Ishikawa (cell line): ENCODE measurements at regions not wholly inside any gene's neighbourhood (a gene's known extent, or its start where the extent isn't known, plus 50 kb on each side); places are given as distances from the start of the nearest gene placed in this dataset.

Experiments used
- CEBPB ChIP-seq: IDR thresholded peaks from 2 replicates; pipeline ENCODE4 v1.6.1; 2012
- CREB1 ChIP-seq: IDR thresholded peaks from 2 replicates; pipeline ENCODE4 v1.6.1; 2012; ENCODE audit warnings: low read depth
- EGR1 ChIP-seq: IDR thresholded peaks from 2 replicates; pipeline ENCODE4 v1.6.1; 2012
- EP300 ChIP-seq: IDR thresholded peaks from 2 replicates; pipeline ENCODE4 v1.6.1; 2012; ENCODE audit warnings: borderline replicate concordance
- FOXM1 ChIP-seq: IDR thresholded peaks from 2 replicates; pipeline ENCODE4 v1.6.1; 2012; ENCODE audit warnings: low read depth, borderline replicate concordance
- MAX ChIP-seq: IDR thresholded peaks from 2 replicates; pipeline ENCODE4 v1.6.1; 2012
- NFIC ChIP-seq: IDR thresholded peaks from 2 replicates; pipeline ENCODE4 v1.6.1; 2012
- RAD21 ChIP-seq: IDR thresholded peaks from 2 replicates; pipeline ENCODE4 v1.6.1; 2012; ENCODE audit warnings: low read depth
- REST ChIP-seq: IDR thresholded peaks from 2 replicates; pipeline ENCODE4 v1.6.1; 2012; ENCODE audit warnings: low read depth, mild to moderate bottlenecking
- TAF1 ChIP-seq: IDR thresholded peaks from 2 replicates; pipeline ENCODE4 v1.6.1; 2012; ENCODE audit warnings: low read depth, mild to moderate bottlenecking
- TCF12 ChIP-seq: IDR thresholded peaks from 2 replicates; pipeline ENCODE4 v1.6.1; 2012; ENCODE audit warnings: low read depth
- TEAD4 ChIP-seq: IDR thresholded peaks from 2 replicates; pipeline ENCODE4 v1.6.1; 2012
- USF1 ChIP-seq: IDR thresholded peaks from 2 replicates; pipeline ENCODE4 v1.6.1; 2012
- YY1 ChIP-seq: IDR thresholded peaks from 2 replicates; pipeline ENCODE4 v1.6.1; 2012; ENCODE audit warnings: low read depth
- ZBTB7A ChIP-seq: IDR thresholded peaks from 2 replicates; pipeline ENCODE4 v1.6.1; 2012; ENCODE audit warnings: low read depth

- TF ChIP-seq TCF12 = no peak
- TF ChIP-seq REST = no peak
- no peak for TF ChIP-seq EGR1
- no peak for TF ChIP-seq RAD21
- TF ChIP-seq TAF1 = no peak
- TF ChIP-seq USF1 = no peak
- TF ChIP-seq EP300 = no peak
- TF ChIP-seq MAX = no peak
- TF ChIP-seq TEAD4 = no peak
- no peak for TF ChIP-seq YY1
- TF ChIP-seq CREB1 = no peak
- TF ChIP-seq FOXM1 = no peak
- no peak for TF ChIP-seq ZBTB7A
- no peak for TF ChIP-seq NFIC
- no peak for TF ChIP-seq CEBPB
Observed at GRCh38 chr2:147236601-147237000, 608.2 kb upstream of the ACVR2A start.

- TF ChIP-seq EP300 (no peak), NFIC (no peak), USF1 (no peak), TCF12 (no peak)
Observed at GRCh38 chr2:147232225-147232669, 612.6 kb upstream of the ACVR2A start.

GRCh38 chr2:147231607-147232006, 613.2 kb upstream of the ACVR2A start:
- TF ChIP-seq MAX = no peak
- TF ChIP-seq NFIC = no peak

GRCh38 chr2:147231081-147231480, 613.7 kb upstream of the ACVR2A start:
- TF ChIP-seq TCF12 = no peak
- no peak for TF ChIP-seq REST
- no peak for TF ChIP-seq YY1
- TF ChIP-seq ZBTB7A = no peak
- no peak for TF ChIP-seq CREB1
- TF ChIP-seq NFIC = no peak
- no peak for TF ChIP-seq EGR1
- no peak for TF ChIP-seq TAF1
- TF ChIP-seq EP300 = no peak
- TF ChIP-seq FOXM1 = no peak
- no peak for TF ChIP-seq TEAD4

GRCh38 chr2:147227313-147227712, 617.5 kb upstream of the ACVR2A start:
- no peak for TF ChIP-seq TAF1
- no peak for TF ChIP-seq EGR1
- no peak for TF ChIP-seq RAD21
- no peak for TF ChIP-seq TCF12
- no peak for TF ChIP-seq MAX

GRCh38 chr2:147224070-147224469, 620.8 kb upstream of the ACVR2A start:
- TF ChIP-seq MAX (no peak), EP300 (no peak), CEBPB (no peak), ZBTB7A (no peak), USF1 (no peak), NFIC (no peak), RAD21 (no peak), TAF1 (no peak), YY1 (no peak), CREB1 (no peak), FOXM1 (no peak), EGR1 (no peak), REST (no peak), TCF12 (no peak), TEAD4 (no peak)
